GM23338 (cell line): ENCODE measurements at regions not wholly inside any gene's neighbourhood (a gene's known extent, or its start where the extent isn't known, plus 50 kb on each side); places are given as distances from the start of the nearest gene placed in this dataset.

ENCODE experiments used
- ATAC-seq: fragments of 200-7000 bp; cut with Tn5 transposase; 3 replicates; pipeline ENCODE4 v1.9.1; 2020
- DNase-seq: peaks from one replicate; pipeline ENCODE4 v3.0.0-alpha.2; 2015; ENCODE audit warnings: low spot score
- H2AFZ ChIP-seq: fragments of 200-600 bp; sonication (generic); 2 replicates; pipeline ENCODE4 v1.8.0; 2016; ENCODE audit warnings: antibody characterized with exemption, mild to moderate bottlenecking, moderate library complexity
- H3F3A ChIP-seq: fragments of 200-600 bp; sonication (generic); replicated peaks from 2 replicates; pipeline ENCODE4 v1.8.0; 2017; ENCODE audit warnings: antibody characterized with exemption, mixed run types, low read depth
- H3K27ac ChIP-seq: fragments of 200-600 bp; sonication (generic); 2 replicates; pipeline ENCODE4 v1.6.1; 2016; ENCODE audit warnings: low read depth
- H3K27me3 ChIP-seq: fragments of 200-600 bp; sonication (generic); 2 replicates; pipeline ENCODE4 v1.8.0; 2016; ENCODE audit warnings: mild to moderate bottlenecking, mixed run types, moderate library complexity; ENCODE audit not compliant: insufficient read depth
- H3K36me3 ChIP-seq: fragments of 200-600 bp; sonication (generic); 2 replicates; pipeline ENCODE4 v1.8.0; 2016; ENCODE audit warnings: mild to moderate bottlenecking; ENCODE audit not compliant: insufficient read depth
- H3K4me1 ChIP-seq: fragments of 200-600 bp; sonication (generic); 2 replicates; pipeline ENCODE4 v1.8.0; 2016; ENCODE audit warnings: mild to moderate bottlenecking, moderate library complexity; ENCODE audit not compliant: insufficient read depth
- H3K4me2 ChIP-seq: fragments of 200-600 bp; sonication (generic); 2 replicates; pipeline ENCODE4 v1.7.1; 2017; ENCODE audit warnings: mixed run types
- H3K4me3 ChIP-seq: fragments of 200-600 bp; sonication (generic); 2 replicates; pipeline ENCODE4 v1.6.1; 2016; ENCODE audit warnings: mixed run types
- H3K79me2 ChIP-seq: fragments of 200-600 bp; sonication (generic); replicated peaks from 2 replicates; pipeline ENCODE4 v1.8.0; 2017; ENCODE audit warnings: mild to moderate bottlenecking; ENCODE audit not compliant: insufficient read depth
- H3K9me2 ChIP-seq: fragments of 200-600 bp; sonication (generic); 2 replicates; pipeline ENCODE4 v1.8.0; 2017; ENCODE audit not compliant: insufficient read depth
- H4K20me1 ChIP-seq: fragments of 200-600 bp; sonication (generic); replicated peaks from 2 replicates; pipeline ENCODE4 v1.8.0; 2017; ENCODE audit warnings: mild to moderate bottlenecking; ENCODE audit not compliant: insufficient read depth
- H3K27ac Mint-ChIP-seq: 2 replicates; pipeline ENCODE4 v1.8.0; 2020; ENCODE audit warnings: inconsistent platforms, mild to moderate bottlenecking, moderate library complexity, mixed read lengths
- H3K27me3 Mint-ChIP-seq: 3 replicates; pipeline ENCODE4 v1.8.0; 2022; ENCODE audit warnings: low read depth, mild to moderate bottlenecking, moderate library complexity, mixed read lengths, inconsistent platforms; ENCODE audit not compliant: insufficient read depth, poor library complexity
- H3K36me3 Mint-ChIP-seq: 3 replicates; pipeline ENCODE4 v1.8.0; 2021; ENCODE audit warnings: low read depth, mild to moderate bottlenecking, inconsistent platforms, moderate library complexity, mixed read lengths
- H3K4me1 Mint-ChIP-seq: 3 replicates; pipeline ENCODE4 v1.8.0; 2020; ENCODE audit warnings: mild to moderate bottlenecking, inconsistent platforms, mixed read lengths
- H3K4me3 Mint-ChIP-seq: 3 replicates; pipeline ENCODE4 v1.8.0; 2021; ENCODE audit warnings: moderate library complexity, mild to moderate bottlenecking, inconsistent platforms, mixed read lengths
- H3K9me3 Mint-ChIP-seq: 3 replicates; pipeline ENCODE4 v1.8.0; 2020; ENCODE audit warnings: moderate library complexity, mild to moderate bottlenecking, inconsistent platforms, mixed read lengths
- CREB1 ChIP-seq: fragments of 250-450 bp; sonication (Bioruptor Pico); IDR thresholded peaks from 2 replicates; pipeline ENCODE4 v1.5.0; 2020; ENCODE audit warnings: low read depth, mild to moderate bottlenecking, moderate library complexity
- EZH2 ChIP-seq: fragments of 200-600 bp; sonication (generic); IDR thresholded peaks from one replicate; pipeline ENCODE4 v1.8.0; 2017; ENCODE audit warnings: antibody characterized with exemption, mild to moderate bottlenecking, low read depth; ENCODE audit not compliant: unreplicated experiment
- EZH2phosphoT487 ChIP-seq: fragments of 200-600 bp; sonication (generic); IDR thresholded peaks from one replicate; pipeline ENCODE4 v1.8.1; 2018; ENCODE audit warnings: antibody characterized with exemption; ENCODE audit not compliant: unreplicated experiment
- JUNB ChIP-seq: IDR thresholded peaks from one replicate; pipeline ENCODE4 v1.6.1; 2016; ENCODE audit warnings: antibody characterized with exemption; ENCODE audit not compliant: unreplicated experiment
- POLR2AphosphoS5 ChIP-seq: IDR thresholded peaks from 2 replicates; pipeline ENCODE4 v1.6.1; 2016; ENCODE audit warnings: antibody characterized with exemption, low read depth
- STAT1 ChIP-seq: IDR thresholded peaks from one replicate; pipeline ENCODE4 v1.6.1; 2016; ENCODE audit warnings: antibody characterized with exemption; ENCODE audit not compliant: unreplicated experiment
- ZNF114 ChIP-seq: fragments of 250-450 bp; sonication (Bioruptor Pico); IDR thresholded peaks from 2 replicates; pipeline ENCODE4 v1.5.0; 2020; ENCODE audit warnings: mild to moderate bottlenecking, moderate library complexity
- ZNF331 ChIP-seq: fragments of 250-450 bp; sonication (Bioruptor Pico); IDR thresholded peaks from 2 replicates; pipeline ENCODE4 v1.5.0; 2020; ENCODE audit warnings: low read depth, mild to moderate bottlenecking, moderate library complexity
- ZNF462 ChIP-seq: fragments of 250-450 bp; sonication (Bioruptor Pico); IDR thresholded peaks from 2 replicates; pipeline ENCODE4 v1.5.0; 2020; ENCODE audit warnings: mild to moderate bottlenecking, moderate library complexity

GRCh38 chr6:43907789-43908472, 137.9 kb downstream of the VEGFA start (continued):
- TF ChIP-seq ZNF462 (CRISPR knock-in tag) = no peak
- no peak for TF ChIP-seq ZNF114 (CRISPR knock-in tag)
- TF ChIP-seq STAT1 = no peak
- TF ChIP-seq JUNB = no peak
- no peak for TF ChIP-seq EZH2phosphoT487
- no peak for TF ChIP-seq ZNF331 (CRISPR knock-in tag)
- no peak for TF ChIP-seq EZH2
- no peak for TF ChIP-seq CREB1 (CRISPR knock-in tag)

GRCh38 chr6:43907312-43907711, 137.3 kb downstream of the VEGFA start:
- DNase-seq = no peak
- no peak overlapping the region for H2AFZ ChIP-seq
- no peaks in the 10 kb centered on the region for H3K27me3 ChIP-seq
- Mint-ChIP-seq H3K4me1 (peaks cover 31% of the 10 kb centered on the region), H3K4me3 (no peak overlapping the region), H3K9me3 (no peaks in the 10 kb centered on the region), H3K27ac (no peak overlapping the region), H3K27me3 (peaks cover 12% of the 10 kb centered on the region), H3K36me3 (no peaks in the 10 kb centered on the region)
- peaks cover 30% of the 10 kb centered on the region for H3K4me1 ChIP-seq
- H3K9me2 ChIP-seq = no peaks in the 10 kb centered on the region
- ATAC-seq = no peak
- H3K79me2 ChIP-seq = no peaks in the 10 kb centered on the region
- H3K36me3 ChIP-seq = no peaks in the 10 kb centered on the region
- no peaks in the 10 kb centered on the region for H4K20me1 ChIP-seq
- no peak overlapping the region for H3K4me3 ChIP-seq
- no peak overlapping the region for H3K27ac ChIP-seq
- no peaks in the 10 kb centered on the region for H3F3A ChIP-seq
- H3K4me2 ChIP-seq = no peak overlapping the region
- no peak for TF ChIP-seq EZH2
- TF ChIP-seq ZNF331 (CRISPR knock-in tag) = no peak
- no peak for TF ChIP-seq STAT1
- no peak for TF ChIP-seq CREB1 (CRISPR knock-in tag)
- no peak for TF ChIP-seq EZH2phosphoT487
- TF ChIP-seq ZNF462 (CRISPR knock-in tag) = no peak
- no peak for TF ChIP-seq POLR2AphosphoS5
- TF ChIP-seq ZNF114 (CRISPR knock-in tag) = no peak
